HG03045 (cell line): ENCODE measurements at regions not wholly inside any gene's neighbourhood (a gene's known extent, or its start where the extent isn't known, plus 50 kb on each side); places are given as distances from the start of the nearest gene placed in this dataset.

ENCODE experiments used
- ATAC-seq: cut with Tn5 transposase; IDR thresholded peaks from one replicate; pipeline ENCODE4 v1.9.1; 2021; ENCODE audit warnings: mild to moderate bottlenecking, moderate library complexity; ENCODE audit not compliant: unreplicated experiment

DNA sequence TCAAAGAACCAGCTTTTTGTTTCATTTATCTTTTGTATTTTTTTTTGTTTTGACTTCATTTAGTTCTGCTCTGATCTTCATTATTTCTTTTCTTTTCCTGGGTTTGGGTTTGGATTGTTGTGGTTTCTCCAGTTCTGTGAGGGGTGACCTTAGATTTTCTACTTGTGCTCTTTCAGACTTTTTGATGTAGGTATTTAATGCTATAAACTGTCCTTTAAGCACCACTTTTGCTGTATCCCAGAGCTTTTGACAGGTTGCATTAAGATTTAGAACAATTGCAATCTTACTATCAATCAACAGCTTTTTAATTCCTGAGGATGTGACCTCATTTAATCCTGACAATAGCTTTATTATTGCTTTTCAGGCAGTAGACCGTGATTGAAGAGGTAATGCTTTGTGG is 94.3 kb downstream of the ZNF280B start:
- ATAC-seq = no peak

DNA sequence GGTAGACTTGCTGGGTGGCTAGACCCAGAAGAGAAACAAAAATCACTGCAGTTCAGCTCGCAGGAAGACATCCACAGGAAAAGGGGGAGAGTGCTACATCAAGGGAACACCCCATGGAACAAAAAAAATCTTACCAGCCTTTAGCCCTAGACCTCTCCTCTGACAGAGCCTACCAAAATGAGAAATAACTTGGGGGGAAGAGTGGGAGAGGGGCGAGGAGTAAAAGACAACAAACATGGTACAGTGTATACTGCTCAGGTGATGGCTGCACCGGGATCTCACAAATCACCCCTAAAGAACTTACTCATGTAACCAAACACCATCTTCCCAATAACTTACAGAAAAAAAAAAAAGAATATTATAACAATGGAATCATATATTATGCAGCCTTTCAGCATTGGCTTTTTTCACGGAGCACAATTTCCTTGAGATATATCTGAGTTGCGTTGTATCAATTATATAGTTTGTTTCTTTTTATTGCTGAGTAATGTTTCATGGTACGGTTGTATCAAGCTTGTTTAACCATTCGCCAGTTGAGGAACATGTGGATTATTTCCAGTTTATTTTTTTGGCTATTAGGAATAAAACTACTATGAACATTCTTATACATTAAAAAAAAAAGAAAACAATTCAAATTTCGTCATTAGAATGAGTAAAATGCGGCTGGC is 90.9 kb downstream of the ZNF280B start:
- no peak for ATAC-seq

DNA sequence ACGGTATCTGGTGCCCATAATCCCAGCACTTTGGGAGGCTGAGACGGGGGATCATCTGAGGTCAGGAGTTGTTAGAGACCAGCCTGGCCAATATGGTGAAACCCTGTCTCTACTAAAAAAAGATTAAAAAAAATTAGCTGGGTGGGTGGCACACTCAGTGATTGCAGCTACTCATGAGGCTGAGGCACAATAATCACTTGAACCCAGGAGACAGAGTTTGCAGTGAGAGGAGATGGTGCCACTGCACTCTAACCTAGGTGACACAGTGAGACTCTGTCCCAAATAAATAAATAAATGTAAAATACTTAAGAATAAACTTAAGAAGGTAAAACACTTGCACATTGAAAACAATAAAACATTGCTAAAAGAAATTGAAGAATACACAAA is 90.4 kb downstream of the ZNF280B start:
- no peak for ATAC-seq

DNA sequence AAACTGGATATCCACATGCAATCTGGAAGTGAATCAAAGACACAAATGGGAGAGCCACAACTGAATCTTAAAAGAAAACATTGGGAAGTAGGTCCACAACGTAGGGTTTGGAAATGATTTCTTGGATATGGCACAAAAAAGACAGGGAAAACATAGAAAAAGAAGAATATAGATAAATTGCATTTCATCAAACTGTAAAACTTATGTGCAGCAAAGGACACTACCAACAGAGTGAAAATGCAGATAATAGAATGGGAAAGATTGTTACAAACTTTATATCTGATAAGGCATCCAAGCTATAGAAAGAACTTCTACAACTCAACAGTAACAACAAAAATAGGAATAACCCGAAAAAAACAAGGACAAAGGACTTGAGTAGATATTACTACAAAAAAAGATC is 89.6 kb downstream of the ZNF280B start:
- ATAC-seq = no peak

DNA sequence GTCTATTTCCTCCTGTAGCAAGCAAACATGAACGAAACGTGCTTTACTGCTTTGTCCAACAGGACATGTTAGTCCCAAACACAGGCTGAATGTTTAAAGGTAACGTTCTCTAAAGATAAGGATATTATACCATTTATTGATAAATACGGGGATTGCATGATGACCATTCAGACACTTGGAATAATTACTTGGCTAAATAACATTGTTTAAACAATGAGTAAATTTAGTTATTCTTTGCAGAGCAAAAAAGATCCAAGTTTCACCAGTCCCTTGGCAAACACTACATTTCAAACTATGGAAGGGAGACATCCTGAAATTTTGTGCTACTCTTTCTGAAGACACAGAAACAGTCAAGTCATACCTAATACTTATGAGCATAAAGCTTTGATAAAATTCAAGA is 88.0 kb downstream of the ZNF280B start:
- no peak for ATAC-seq

DNA sequence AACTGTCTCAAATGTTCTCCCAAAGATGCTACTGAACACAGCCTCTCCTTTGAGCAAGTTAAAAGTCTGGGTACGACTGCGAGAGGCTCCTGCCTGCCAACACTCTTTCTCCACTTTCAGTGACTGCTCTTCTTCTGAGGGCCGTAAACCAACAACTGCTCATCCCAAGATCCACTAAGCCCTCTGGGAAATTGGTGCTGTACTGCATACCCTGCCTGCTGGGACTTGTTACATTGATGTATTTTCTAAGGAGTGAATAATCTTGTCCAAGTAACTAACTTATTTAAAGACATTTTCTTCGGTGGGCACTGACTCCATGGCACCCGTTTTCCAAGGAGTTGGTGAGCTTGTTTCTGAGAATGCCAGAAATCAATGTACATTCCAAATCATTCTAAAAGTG is 87.2 kb downstream of the ZNF280B start:
- ATAC-seq = no peak

DNA sequence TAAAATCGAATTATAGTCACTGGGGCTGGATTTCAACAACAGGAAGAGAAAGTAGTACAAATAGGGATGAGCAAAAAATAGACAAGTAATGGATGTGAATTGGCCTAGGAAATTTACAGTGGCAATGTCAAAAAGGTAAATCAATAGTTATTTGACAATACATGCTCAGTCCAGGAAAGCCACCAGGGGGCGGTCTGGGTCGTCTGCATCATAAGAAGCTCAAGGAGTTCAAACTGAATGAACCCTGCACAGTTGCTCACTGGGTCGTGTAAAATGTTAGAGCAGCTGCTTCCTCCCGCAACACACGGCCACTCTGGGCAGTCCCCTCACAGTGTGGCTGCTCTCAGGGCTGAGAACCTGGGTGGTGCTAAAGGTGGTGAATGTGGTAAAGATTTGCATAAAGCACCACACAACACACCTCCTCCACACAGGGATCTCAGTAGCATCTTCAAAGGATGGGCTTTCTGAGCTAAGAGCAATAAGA is 85.9 kb downstream of the ZNF280B start:
- ATAC-seq = peak; percentile 89

DNA sequence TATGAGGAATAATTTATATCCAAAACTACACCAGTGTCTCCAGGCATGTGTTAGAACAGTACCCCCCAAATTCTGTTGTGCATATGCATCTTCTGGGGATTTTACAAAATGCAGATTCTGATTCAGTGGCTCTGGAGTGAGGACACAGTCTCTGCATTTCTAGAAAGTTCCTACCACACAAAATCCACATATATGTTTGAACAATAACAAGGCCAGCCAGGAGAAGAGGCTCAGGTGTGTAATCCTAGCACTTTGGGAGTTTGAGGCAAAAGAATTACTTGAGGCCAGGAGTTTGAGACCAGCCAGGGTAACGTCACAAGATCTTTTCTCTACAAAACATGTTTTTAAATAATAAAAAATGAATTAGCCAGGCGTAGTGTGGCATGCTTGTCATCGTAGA is 84.9 kb downstream of the ZNF280B start:
- ATAC-seq = no peak

DNA sequence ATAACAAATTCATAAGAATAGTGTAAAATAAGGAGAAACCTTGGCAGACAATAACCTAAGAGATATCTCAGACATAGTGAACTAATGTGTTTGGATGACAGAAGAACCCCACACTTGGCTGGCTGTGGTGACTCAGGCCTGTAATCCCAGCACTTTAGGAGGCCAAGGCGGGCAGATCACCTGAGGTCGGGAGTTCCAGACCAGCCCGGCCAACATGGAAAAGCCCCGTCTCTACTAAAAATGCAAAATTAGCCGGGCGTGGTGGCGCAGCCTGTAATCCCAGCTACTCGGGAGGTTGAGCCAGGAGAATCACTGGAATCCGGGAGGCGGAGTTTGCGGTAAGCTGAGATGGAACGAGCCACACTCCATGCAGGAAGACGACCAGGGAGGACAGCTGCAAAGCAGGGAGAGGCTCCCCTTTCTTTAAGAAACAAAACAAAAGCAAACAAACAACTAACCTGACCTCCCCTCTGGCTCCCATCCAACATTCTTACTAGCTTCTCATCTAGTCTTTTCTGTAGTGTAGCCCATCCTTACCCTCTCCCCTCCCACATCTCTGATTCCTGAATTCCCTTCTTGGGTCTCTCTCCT is 84.2 kb downstream of the ZNF280B start:
- no peak for ATAC-seq

DNA sequence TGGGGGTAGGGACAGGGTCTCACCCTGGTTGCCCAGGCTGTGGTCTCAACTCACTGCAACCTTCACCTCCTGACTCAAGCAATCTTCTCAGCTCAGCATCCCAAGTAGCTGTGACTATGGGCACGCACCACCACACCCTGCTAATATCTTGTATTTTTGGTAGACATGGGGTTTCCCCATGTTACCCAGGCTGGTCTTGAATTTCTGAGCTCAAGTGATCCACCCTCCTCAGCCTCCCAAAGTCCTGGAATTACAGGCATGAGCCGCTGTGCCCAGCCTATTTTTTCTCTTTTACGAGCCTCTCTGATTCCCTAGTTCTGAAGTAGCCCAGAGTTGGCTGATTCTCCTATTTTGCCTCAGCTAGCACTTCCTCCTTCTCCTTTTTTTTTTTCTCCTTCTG is 83.6 kb downstream of the ZNF280B start:
- no peak for ATAC-seq

DNA sequence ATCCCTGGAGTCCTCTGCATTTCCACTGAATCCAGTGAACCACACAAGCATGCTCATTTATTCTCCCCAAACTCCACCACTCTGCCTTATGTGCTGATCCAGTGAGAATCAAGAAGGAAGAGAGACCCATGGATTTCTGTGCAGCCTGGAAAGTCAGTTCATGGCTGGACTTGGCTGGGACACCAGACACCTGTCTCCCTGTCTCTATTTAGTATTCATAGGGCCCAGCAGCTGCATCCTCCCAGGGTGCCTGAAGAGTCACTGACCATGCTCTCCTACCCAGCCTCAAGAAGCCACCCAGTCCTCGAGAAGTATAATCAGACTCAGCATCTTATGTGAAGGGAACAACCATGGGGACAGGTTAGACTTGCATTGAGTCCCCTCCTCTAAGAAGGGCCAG is 83.2 kb downstream of the ZNF280B start:
- ATAC-seq = no peak

DNA sequence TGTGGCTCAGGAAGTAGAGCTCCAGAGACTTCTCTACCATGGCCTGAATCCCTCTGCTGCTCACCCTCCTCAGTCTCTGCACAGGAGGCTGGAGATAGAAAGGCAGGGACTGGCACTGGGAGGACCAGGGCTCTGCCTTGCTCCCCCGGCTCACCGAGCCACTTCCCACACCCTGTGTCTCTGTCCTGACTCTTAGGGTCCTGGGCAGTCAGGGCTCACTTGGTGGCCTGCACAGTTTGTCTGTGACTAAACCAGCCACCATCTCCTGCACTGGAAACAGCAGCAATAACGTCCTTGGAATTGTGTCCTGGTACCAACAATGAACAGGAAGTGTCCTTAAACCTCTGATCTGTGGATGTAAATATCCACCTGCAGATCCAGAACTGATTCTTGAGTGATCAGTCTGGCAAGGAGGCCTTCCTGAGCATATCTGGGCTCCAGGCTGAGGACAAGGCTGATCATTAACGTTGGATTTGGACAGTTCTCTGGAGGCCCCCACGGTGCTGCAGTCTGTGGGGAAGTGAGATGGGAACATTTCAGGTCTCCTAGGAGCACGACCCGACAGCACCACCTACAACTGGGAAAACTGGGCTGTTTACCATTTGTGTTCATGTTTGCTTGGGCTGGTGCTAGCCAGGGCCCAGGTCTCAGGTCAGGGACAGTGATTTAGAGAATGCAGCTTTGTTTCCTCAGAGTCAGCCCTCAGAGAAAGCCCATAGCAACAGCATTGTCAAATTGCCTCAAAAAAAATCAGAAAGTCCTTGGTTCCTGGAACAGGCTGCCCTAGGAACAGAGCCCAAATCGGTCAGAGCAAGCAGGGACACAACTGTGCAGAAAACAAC is 82.5 kb downstream of the ZNF280B start:
- no peak for ATAC-seq

DNA sequence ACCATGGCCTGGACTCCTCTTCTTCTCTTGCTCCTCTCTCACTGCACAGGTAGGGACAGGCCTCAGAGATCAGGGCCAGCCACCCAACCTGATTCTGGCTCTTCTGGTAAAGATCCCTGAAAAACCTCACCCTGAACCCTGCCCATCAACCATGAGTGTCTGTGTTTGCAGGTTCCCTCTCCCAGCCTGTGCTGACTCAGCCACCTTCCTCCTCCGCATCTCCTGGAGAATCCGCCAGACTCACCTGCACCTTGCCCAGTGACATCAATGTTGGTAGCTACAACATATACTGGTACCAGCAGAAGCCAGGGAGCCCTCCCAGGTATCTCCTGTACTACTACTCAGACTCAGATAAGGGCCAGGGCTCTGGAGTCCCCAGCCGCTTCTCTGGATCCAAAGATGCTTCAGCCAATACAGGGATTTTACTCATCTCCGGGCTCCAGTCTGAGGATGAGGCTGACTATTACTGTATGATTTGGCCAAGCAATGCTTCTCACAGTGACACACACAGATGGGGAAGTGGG is 80.9 kb downstream of the ZNF280B start:
- no peak for ATAC-seq

DNA sequence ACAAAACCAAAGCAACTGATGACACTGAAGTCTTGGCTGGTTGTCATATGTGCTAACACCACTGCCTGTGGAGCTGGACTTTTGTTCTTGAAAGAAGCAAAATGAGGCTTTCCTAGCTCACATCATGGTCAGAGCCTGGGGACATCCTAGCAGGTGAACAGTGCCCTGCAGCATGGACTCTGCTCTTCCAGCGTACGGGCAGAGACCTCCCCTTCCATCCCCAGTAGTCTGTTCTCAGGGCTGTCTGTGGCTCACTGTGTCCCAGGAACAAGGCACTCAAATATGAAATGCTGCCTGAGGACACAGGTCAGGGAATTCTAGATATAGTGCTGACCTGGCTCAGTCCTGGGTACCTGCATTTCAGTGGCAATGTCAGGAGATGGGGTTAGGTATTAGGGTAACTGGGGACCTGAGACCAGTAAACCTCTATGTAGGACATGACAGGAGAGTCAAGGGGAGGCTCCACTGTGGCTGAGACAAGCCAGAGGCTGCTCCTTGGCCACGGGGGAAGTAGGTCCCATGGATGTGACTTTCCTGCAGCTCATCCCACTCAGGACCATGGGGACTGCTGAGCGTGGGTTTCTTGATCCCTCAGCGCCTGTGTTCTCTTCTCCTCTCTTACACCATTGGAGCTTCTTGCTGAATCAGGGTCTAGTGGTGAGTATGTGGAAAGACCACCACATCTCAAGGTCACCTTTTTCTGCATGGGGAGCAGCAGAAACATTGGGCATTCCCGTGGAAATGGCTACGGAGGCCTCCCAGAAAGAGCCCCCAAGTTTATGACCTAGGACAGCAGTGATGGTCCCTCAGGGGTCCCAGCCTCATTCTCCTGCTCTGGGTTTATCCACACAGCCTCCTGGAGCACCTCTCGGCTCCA is 80.1 kb downstream of the ZNF280B start:
- ATAC-seq = no peak

DNA sequence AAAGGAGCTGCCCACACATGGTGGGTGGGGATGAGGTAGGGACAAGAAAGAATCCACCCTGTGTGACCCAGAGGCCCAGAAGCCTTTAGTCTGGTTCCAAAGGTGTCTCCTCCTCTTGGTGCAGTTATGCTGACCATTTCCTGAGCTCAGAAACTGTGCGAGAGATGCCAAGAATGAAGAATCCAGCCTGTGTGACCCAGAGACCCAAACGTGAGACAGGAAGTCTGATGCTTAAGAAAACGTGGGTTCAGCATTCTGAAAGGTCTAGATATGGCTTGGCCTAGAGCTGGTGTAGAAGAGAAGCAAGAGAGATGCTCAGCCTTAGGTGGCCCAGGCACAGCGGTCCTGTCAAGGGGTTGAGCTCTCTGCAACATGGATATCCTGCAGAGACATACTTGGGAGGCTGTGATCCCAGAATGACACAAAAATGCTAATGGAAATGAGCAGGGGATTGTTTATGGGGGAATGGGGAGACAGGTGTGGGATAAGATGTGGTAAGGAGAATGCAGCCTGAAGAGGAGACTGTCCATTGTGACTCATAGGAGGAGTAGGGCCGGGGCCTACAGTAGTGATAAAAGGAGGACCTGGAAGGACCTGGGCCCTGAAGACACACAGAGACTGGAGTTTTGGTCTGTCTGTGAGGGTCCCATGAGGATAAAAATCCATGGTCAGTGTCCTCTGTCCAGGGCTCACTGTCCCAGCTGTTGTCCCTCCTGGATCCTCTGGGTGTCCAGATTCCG is 79.0 kb downstream of the ZNF280B start:
- no peak for ATAC-seq

DNA sequence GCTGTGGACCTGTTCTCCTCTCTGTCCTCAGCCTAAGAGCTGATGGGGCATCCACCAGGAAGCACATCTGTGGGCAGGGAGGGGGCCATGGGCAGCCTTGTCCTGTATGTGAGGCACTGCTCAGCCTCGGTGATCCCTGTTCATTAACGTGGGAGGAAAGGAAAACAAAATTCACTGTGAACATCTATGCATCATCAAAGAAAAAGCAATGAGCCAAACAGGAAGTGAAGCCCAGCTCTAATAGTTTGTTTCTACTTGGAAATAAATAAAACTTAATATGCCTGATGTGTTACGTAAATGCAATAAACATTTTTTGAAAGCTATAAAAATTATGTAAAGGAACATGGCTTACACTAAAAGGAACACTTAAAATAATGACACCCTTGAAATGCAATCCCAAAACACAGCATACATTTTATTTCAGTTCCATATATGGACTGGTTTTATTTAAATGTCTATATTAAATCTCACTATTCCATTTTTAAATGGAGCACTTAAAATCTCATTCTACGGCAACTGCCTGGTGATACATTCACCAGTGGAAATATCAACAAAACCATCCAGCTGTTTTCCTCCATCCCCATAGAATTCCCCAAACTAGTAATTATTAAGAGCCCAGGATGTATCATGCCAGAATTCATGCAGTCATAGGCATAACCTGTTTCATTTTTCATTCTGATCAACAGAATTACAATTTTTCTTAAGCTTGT is 78.3 kb downstream of the ZNF280B start:
- ATAC-seq = no peak

DNA sequence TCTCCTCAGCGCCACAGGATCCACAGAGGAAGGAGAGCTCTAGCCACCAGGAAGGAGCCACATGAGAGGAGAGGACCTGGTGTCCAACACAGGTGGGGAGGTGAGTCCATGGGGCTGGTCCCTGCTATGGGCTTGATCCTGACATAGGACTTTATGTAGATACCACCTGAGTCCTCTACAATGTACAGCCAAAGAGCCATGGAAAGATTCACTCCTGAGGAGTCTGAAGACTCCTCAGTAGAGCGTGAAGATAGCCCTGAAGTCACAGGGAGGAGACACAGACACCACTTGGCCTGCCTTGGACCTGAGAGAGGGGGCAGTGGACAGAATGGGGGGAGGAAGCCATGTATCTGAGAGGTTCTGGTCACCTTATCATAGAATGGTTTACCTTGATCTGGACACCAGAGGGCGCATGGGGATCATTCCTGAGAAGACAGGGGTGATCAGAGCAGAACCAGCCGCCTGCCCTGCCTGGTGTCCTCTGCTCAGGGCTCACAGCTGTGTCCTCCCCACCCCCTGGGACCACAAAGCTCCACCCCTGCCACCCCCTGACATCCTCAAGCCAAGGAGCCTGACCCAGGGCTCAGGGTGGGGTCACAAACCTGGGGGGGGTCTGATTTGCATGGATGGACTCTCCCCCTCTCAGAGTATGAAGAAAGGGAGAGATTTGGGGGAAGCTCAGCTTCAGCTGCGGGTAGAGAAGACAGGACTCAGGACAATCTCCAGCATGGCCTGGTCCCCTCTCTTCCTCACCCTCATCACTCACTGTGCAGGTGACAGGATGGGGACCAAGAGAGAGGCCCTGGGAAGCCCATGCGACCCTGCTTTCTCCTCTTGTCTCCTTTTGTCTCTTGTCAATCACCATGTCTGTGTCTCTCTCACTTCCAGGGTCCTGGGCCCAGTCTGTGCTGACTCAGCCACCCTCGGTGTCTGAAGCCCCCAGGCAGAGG is 77.0 kb downstream of the ZNF280B start:
- no peak for ATAC-seq

DNA sequence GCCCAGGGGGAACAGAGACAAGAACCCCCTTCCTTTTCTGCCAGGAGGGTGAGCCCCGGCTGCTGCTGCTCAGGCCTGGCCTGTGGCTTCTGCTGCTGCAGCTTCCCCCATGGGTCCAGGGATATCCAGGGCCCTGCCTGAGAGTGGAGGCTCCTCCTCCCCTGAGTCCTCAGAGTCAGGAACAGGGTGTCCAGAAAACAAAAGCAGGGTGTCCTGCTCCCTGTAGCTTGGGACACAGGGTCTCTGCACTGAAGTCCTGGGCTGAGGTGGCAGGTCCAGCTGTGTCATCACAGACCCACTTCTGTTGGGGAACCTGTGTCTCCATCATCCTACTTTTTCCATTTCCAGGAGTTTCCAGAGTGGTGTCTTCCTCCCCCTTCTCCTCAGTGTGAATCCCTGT is 76.1 kb downstream of the ZNF280B start:
- no peak for ATAC-seq
